Effector memory CD4-positive, alpha-beta T cell (primary cell): ENCODE measurements at regions not wholly inside any gene's neighbourhood (a gene's known extent, or its start where the extent isn't known, plus 50 kb on each side); places are given as distances from the start of the nearest gene placed in this dataset.
"Not testable (repeated sequence)": the region's sequence is repeated elsewhere in the genome, so short reads cannot be mapped to it uniquely, and the experiment has no call there.

ENCODE experiments used
- DNase-seq, 3 donors: peaks; one replicate each; pipeline ENCODE4 v3.0.0-alpha.2; 2020
- H3K27ac ChIP-seq: 2 replicates; pipeline ENCODE4 v1.7.0; 2013; ENCODE audit warnings: mild to moderate bottlenecking, low read length, moderate library complexity; ENCODE audit not compliant: insufficient read depth, poor library complexity, severe bottlenecking
- H3K27me3 ChIP-seq: replicated peaks from 2 replicates; pipeline ENCODE4 v1.7.0; 2013; ENCODE audit warnings: mild to moderate bottlenecking, low read length; ENCODE audit not compliant: insufficient read depth, control insufficient read depth, poor library complexity, severe bottlenecking
- H3K36me3 ChIP-seq: 2 replicates; pipeline ENCODE4 v1.7.0; 2013; ENCODE audit warnings: mild to moderate bottlenecking, low read length, moderate library complexity; ENCODE audit not compliant: control insufficient read depth, insufficient read depth
- H3K4me1 ChIP-seq: 2 replicates; pipeline ENCODE4 v1.7.0; 2013; ENCODE audit warnings: low read length, mild to moderate bottlenecking; ENCODE audit not compliant: control insufficient read depth, insufficient read depth, poor library complexity, severe bottlenecking
- H3K4me3 ChIP-seq: 2 replicates; pipeline ENCODE4 v1.7.0; 2013; ENCODE audit warnings: low read length, low read depth, mild to moderate bottlenecking; ENCODE audit not compliant: insufficient read depth, poor library complexity, severe bottlenecking
- H3K9me3 ChIP-seq: 2 replicates; pipeline ENCODE4 v1.7.0; 2013; ENCODE audit warnings: mild to moderate bottlenecking, low read length, moderate library complexity; ENCODE audit not compliant: control insufficient read depth

- H3K27me3 ChIP-seq, result no peaks in the 10 kb centered on the region
- H3K9me3 ChIP-seq, result no peaks in the 10 kb centered on the region
- no peaks in the 10 kb centered on the region for H3K36me3 ChIP-seq
- H3K27ac ChIP-seq, result no peak overlapping the region
- no peak overlapping the region for H3K4me3 ChIP-seq
- H3K4me1 ChIP-seq, result no peaks in the 10 kb centered on the region
- DNase-seq, result no peak
Measured at GRCh38 chr5:18605186-18605585, 970.9 kb downstream of the TAF11L14 start.

- H3K4me3 ChIP-seq, result no peak overlapping the region
- H3K36me3 ChIP-seq, result no peaks in the 10 kb centered on the region
- H3K27ac ChIP-seq, result no peak overlapping the region
- H3K9me3 ChIP-seq, result no peaks in the 10 kb centered on the region
- no peak for DNase-seq
- no peaks in the 10 kb centered on the region for H3K4me1 ChIP-seq
- H3K27me3 ChIP-seq, result no peaks in the 10 kb centered on the region
Measured at GRCh38 chr5:18607570-18607969, 973.3 kb downstream of the TAF11L14 start.

- DNase-seq, result not testable (repeated sequence)
Measured at GRCh38 chr5:18617191-18617590, 982.9 kb downstream of the TAF11L14 start.

GRCh38 chr5:18630458-18631045, 996.3 kb downstream of the TAF11L14 start:
- Histone ChIP-seq H3K4me1 (no peaks in the 10 kb centered on the region), H3K4me3 (no peak overlapping the region), H3K27me3 (no peaks in the 10 kb centered on the region), H3K36me3 (no peaks in the 10 kb centered on the region), H3K27ac (no peak overlapping the region), H3K9me3 (no peaks in the 10 kb centered on the region)
- no peak for DNase-seq

More at GRCh38 chr5:18617191-18617590, 982.9 kb downstream of the TAF11L14 start:
- H3K27me3 ChIP-seq, H3K4me3 ChIP-seq, H3K27ac ChIP-seq, H3K9me3 ChIP-seq, H3K4me1 ChIP-seq, H3K36me3 ChIP-seq: not testable (repeated sequence)

- Histone ChIP-seq H3K27me3 (no peaks in the 10 kb centered on the region), H3K4me1 (no peaks in the 10 kb centered on the region), H3K4me3 (no peak overlapping the region), H3K9me3 (no peaks in the 10 kb centered on the region), H3K36me3 (no peaks in the 10 kb centered on the region), H3K27ac (no peak overlapping the region)
- DNase-seq, result no peak
Measured at GRCh38 chr5:18652404-18653215, 1018.4 kb downstream of the TAF11L14 start.

- H3K27ac ChIP-seq, result no peak overlapping the region
- no peak overlapping the region for H3K4me3 ChIP-seq
- no peaks in the 10 kb centered on the region for H3K36me3 ChIP-seq
- H3K4me1 ChIP-seq, result no peaks in the 10 kb centered on the region
- no peak for DNase-seq
- no peaks in the 10 kb centered on the region for H3K9me3 ChIP-seq
- H3K27me3 ChIP-seq, result no peaks in the 10 kb centered on the region
Measured at GRCh38 chr5:18653216-18653752, 1019.0 kb downstream of the TAF11L14 start.

- H3K27ac ChIP-seq, result no peak overlapping the region
- no peaks in the 10 kb centered on the region for H3K27me3 ChIP-seq
- no peaks in the 10 kb centered on the region for H3K36me3 ChIP-seq
- no peaks in the 10 kb centered on the region for H3K4me1 ChIP-seq
- no peak for DNase-seq
- no peaks in the 10 kb centered on the region for H3K9me3 ChIP-seq
- H3K4me3 ChIP-seq, result no peak overlapping the region
Measured at GRCh38 chr5:18660511-18660910, 1026.3 kb downstream of the TAF11L14 start.

GRCh38 chr5:18662231-18662630, 1028.0 kb downstream of the TAF11L14 start:
- H3K9me3 ChIP-seq, result no peaks in the 10 kb centered on the region
- no peaks in the 10 kb centered on the region for H3K4me1 ChIP-seq
- no peak overlapping the region for H3K27ac ChIP-seq
- no peak for DNase-seq
- no peak overlapping the region for H3K4me3 ChIP-seq
- no peaks in the 10 kb centered on the region for H3K36me3 ChIP-seq
- H3K27me3 ChIP-seq, result no peaks in the 10 kb centered on the region

GRCh38 chr5:18674212-18674611, 1040.0 kb downstream of the TAF11L14 start:
- H3K27me3 ChIP-seq, H3K9me3 ChIP-seq, H3K27ac ChIP-seq, DNase-seq, H3K36me3 ChIP-seq, H3K4me1 ChIP-seq, H3K4me3 ChIP-seq: not testable (repeated sequence)

GRCh38 chr5:18675041-18675440, 1040.8 kb downstream of the TAF11L14 start:
- Histone ChIP-seq H3K9me3 (no peaks in the 10 kb centered on the region), H3K4me1 (no peaks in the 10 kb centered on the region), H3K27ac (no peak overlapping the region), H3K36me3 (no peaks in the 10 kb centered on the region), H3K27me3 (no peaks in the 10 kb centered on the region), H3K4me3 (no peak overlapping the region)
- DNase-seq, result no peak
